GM11168 (cell line): ENCODE measurements at regions not wholly inside any gene's neighbourhood (a gene's known extent, or its start where the extent isn't known, plus 50 kb on each side); places are given as distances from the start of the nearest gene placed in this dataset.

ENCODE experiments used
- in situ Hi-C: fragments of 300-500 bp; cut with MboI; formaldehyde crosslinking; loops from one replicate; pipeline ENCODE4 v1.12.0; 2022; ENCODE audit warnings: low sequenced_read_pairs; ENCODE audit not compliant: unreplicated experiment

- in situ Hi-C loops, result loop anchor here (10.0 kb wide), 1 partner anchor 227 kb away; no protein-coding TSS in a partner anchor
These were observed 58.6 kb upstream of the TARP start for GRCh38 chr7:38331853-38332595.

- in situ Hi-C loops, result loop anchor here (10.0 kb wide), 1 partner anchor 226 kb away; no protein-coding TSS in a partner anchor
These were observed 57.6 kb upstream of the TARP start for GRCh38 chr7:38330861-38331621.

- in situ Hi-C loops, result loop anchor here (10.0 kb wide), 1 partner anchor 225 kb away; no protein-coding TSS in a partner anchor
These were observed 56.6 kb upstream of the TARP start for GRCh38 chr7:38330039-38330438.

GRCh38 chr7:38329340-38329739, 55.9 kb upstream of the TARP start:
- in situ Hi-C loops, result no loop called here

- in situ Hi-C loops, result no loop called here
These were observed 55.4 kb upstream of the TARP start for GRCh38 chr7:38328814-38329213.

- in situ Hi-C loops, result no loop called here
These were observed 54.2 kb upstream of the TARP start for GRCh38 chr7:38327637-38328036.
